Activated CD4-positive, alpha-beta T cell treated with anti-CD3 and anti-CD28 coated beads, Interleukin-2, amount 10 ng/mL, durations not matched to agents 7 days and 5 days (primary cell): ENCODE measurements at regions not wholly inside any gene's neighbourhood (a gene's known extent, or its start where the extent isn't known, plus 50 kb on each side); places are given as distances from the start of the nearest gene placed in this dataset.
"Not testable (repeated sequence)": the region's sequence is repeated elsewhere in the genome, so short reads cannot be mapped to it uniquely, and the experiment has no call there.

Source experiments
- CTCF ChIA-PET: fragments of 350-600 bp; sonication (Branson Sonifier 250); formaldehyde crosslinking; loops from one replicate; lab custom pipeline; 2021; ENCODE audit warnings: antibody characterized with exemption; lab: Charles Lee
- POLR2A ChIA-PET: fragments of 350-600 bp; sonication (Branson Sonifier 250); formaldehyde crosslinking; loops from one replicate; lab custom pipeline; 2021; ENCODE audit warnings: antibody characterized with exemption; lab: Charles Lee
- DNase-seq: peaks from one replicate; pipeline ENCODE4 v3.0.0-alpha.2; 2020
- H3K27ac Mint-ChIP-seq: one replicate; pipeline ENCODE4 v1.8.0; 2021; ENCODE audit warnings: mild to moderate bottlenecking, moderate library complexity, mixed read lengths
- H3K27me3 Mint-ChIP-seq: one replicate; pipeline ENCODE4 v1.8.0; 2021; ENCODE audit warnings: mixed read lengths
- H3K36me3 Mint-ChIP-seq: one replicate; pipeline ENCODE4 v1.8.0; 2021; ENCODE audit warnings: low read depth, mixed read lengths
- H3K4me1 Mint-ChIP-seq: one replicate; pipeline ENCODE4 v1.8.0; 2021; ENCODE audit warnings: mixed read lengths
- H3K4me3 Mint-ChIP-seq: one replicate; pipeline ENCODE4 v1.8.0; 2021; ENCODE audit warnings: mild to moderate bottlenecking, moderate library complexity, mixed read lengths
- H3K9me3 Mint-ChIP-seq: one replicate; pipeline ENCODE4 v1.8.0; 2021; ENCODE audit warnings: mixed read lengths

- DNase-seq = no peak
- POLR2A ChIA-PET = no interaction called here
- Mint-ChIP-seq H3K4me3 (no peak overlapping the region), H3K9me3 (no peaks in the 10 kb centered on the region), H3K27ac (no peak overlapping the region), H3K4me1 (no peaks in the 10 kb centered on the region), H3K27me3 (no peaks in the 10 kb centered on the region), H3K36me3 (no peaks in the 10 kb centered on the region)
- CTCF ChIA-PET = no interaction called here
These were observed 69.4 kb upstream of the KIT start for GRCh38 chr4:54588404-54588803.

- ChIA-PET CTCF (no interaction called here), POLR2A (no interaction called here)
- H3K9me3 Mint-ChIP-seq = no peaks in the 10 kb centered on the region
- H3K4me1 Mint-ChIP-seq = no peaks in the 10 kb centered on the region
- no peak for DNase-seq
- H3K36me3 Mint-ChIP-seq = no peaks in the 10 kb centered on the region
- no peak overlapping the region for H3K27ac Mint-ChIP-seq
- no peaks in the 10 kb centered on the region for H3K27me3 Mint-ChIP-seq
- H3K4me3 Mint-ChIP-seq = no peak overlapping the region
These were observed 68.2 kb upstream of the KIT start for GRCh38 chr4:54589586-54589985.

GRCh38 chr4:54593795-54594322 lies 63.9 kb upstream of the KIT start:
- Mint-ChIP-seq H3K36me3 (no peaks in the 10 kb centered on the region), H3K27ac (no peak overlapping the region), H3K4me1 (no peaks in the 10 kb centered on the region), H3K27me3 (peaks cover 5% of the 10 kb centered on the region), H3K4me3 (no peak overlapping the region), H3K9me3 (no peaks in the 10 kb centered on the region)
- DNase-seq = no peak
- ChIA-PET POLR2A (no interaction called here), CTCF (no interaction called here)

GRCh38 chr4:54596201-54596600 lies 61.6 kb upstream of the KIT start:
- H3K27ac Mint-ChIP-seq = no peak overlapping the region
- POLR2A ChIA-PET = no interaction called here

GRCh38 chr4:54597678-54598077 lies 60.1 kb upstream of the KIT start:
- H3K27me3 Mint-ChIP-seq, POLR2A ChIA-PET, H3K4me3 Mint-ChIP-seq, H3K9me3 Mint-ChIP-seq, DNase-seq, H3K4me1 Mint-ChIP-seq, CTCF ChIA-PET, H3K36me3 Mint-ChIP-seq, H3K27ac Mint-ChIP-seq: not testable (repeated sequence)

More at GRCh38 chr4:54596201-54596600, 61.6 kb upstream of the KIT start:
- Mint-ChIP-seq H3K9me3 (no peaks in the 10 kb centered on the region), H3K4me1 (no peaks in the 10 kb centered on the region), H3K4me3 (no peak overlapping the region), H3K36me3 (no peaks in the 10 kb centered on the region), H3K27me3 (peaks cover 5% of the 10 kb centered on the region)
- no peak for DNase-seq
- CTCF ChIA-PET = no interaction called here

GRCh38 chr4:54602175-54602574 lies 55.6 kb upstream of the KIT start:
- H3K9me3 Mint-ChIP-seq, POLR2A ChIA-PET, H3K4me3 Mint-ChIP-seq, H3K27me3 Mint-ChIP-seq, H3K27ac Mint-ChIP-seq, H3K4me1 Mint-ChIP-seq, DNase-seq, CTCF ChIA-PET, H3K36me3 Mint-ChIP-seq: not testable (repeated sequence)

- H3K27ac Mint-ChIP-seq = no peak overlapping the region
- no peak overlapping the region for H3K4me3 Mint-ChIP-seq
- no peak for DNase-seq
- peaks cover 2% of the 10 kb centered on the region for H3K27me3 Mint-ChIP-seq
- no peaks in the 10 kb centered on the region for H3K36me3 Mint-ChIP-seq
- H3K4me1 Mint-ChIP-seq = no peaks in the 10 kb centered on the region
- ChIA-PET POLR2A (no interaction called here), CTCF (interaction anchor here (0.6 kb wide), 1 partner anchor 195 kb away, joined by 3 read pairs; no protein-coding TSS in a partner anchor)
- H3K9me3 Mint-ChIP-seq = no peaks in the 10 kb centered on the region
These were observed 50.7 kb upstream of the KIT start for GRCh38 chr4:54607067-54607466.

GRCh38 chr4:54607521-54607920 lies 50.2 kb upstream of the KIT start:
- no peaks in the 10 kb centered on the region for H3K4me1 Mint-ChIP-seq
- H3K27me3 Mint-ChIP-seq = peaks cover 2% of the 10 kb centered on the region
- ChIA-PET CTCF (interaction anchor here (0.6 kb wide), 1 partner anchor 194 kb away, joined by 3 read pairs; no protein-coding TSS in a partner anchor), POLR2A (no interaction called here)
- no peak overlapping the region for H3K27ac Mint-ChIP-seq
- H3K9me3 Mint-ChIP-seq = no peaks in the 10 kb centered on the region
- DNase-seq = no peak
- H3K36me3 Mint-ChIP-seq = no peaks in the 10 kb centered on the region
- no peak overlapping the region for H3K4me3 Mint-ChIP-seq
